HUES64 (cell line): ENCODE measurements at regions not wholly inside any gene's neighbourhood (a gene's known extent, or its start where the extent isn't known, plus 50 kb on each side); places are given as distances from the start of the nearest gene placed in this dataset.
"Not testable (repeated sequence)": the region's sequence is repeated elsewhere in the genome, so short reads cannot be mapped to it uniquely, and the experiment has no call there.

Experiments
- H3K27ac ChIP-seq: 2 replicates; pipeline ENCODE4 v1.7.0; 2013; ENCODE audit warnings: low read depth, low read length, inconsistent platforms
- H3K27me3 ChIP-seq: 2 replicates; pipeline ENCODE4 v1.6.1; 2013; ENCODE audit warnings: mild to moderate bottlenecking, low read length; ENCODE audit not compliant: insufficient read depth
- H3K36me3 ChIP-seq: 2 replicates; pipeline ENCODE4 v1.6.1; 2013; ENCODE audit warnings: mild to moderate bottlenecking, low read length; ENCODE audit not compliant: insufficient read depth
- H3K4me1 ChIP-seq: 2 replicates; pipeline ENCODE4 v1.6.1; 2013; ENCODE audit warnings: mild to moderate bottlenecking, low read length, moderate library complexity; ENCODE audit not compliant: insufficient read depth
- H3K4me3 ChIP-seq: 2 replicates; pipeline ENCODE4 v1.5.1; 2013; ENCODE audit warnings: mild to moderate bottlenecking, low read length, moderate library complexity
- H3K9ac ChIP-seq: 2 replicates; pipeline ENCODE4 v1.6.1; 2013; ENCODE audit warnings: mild to moderate bottlenecking, low read depth, low read length
- H3K9me3 ChIP-seq: 2 replicates; pipeline ENCODE4 v1.6.1; 2013; ENCODE audit warnings: low read depth, low read length; ENCODE audit not compliant: insufficient read depth
- WGBS: fragments of 150-250, 120-280 bp; methylation state at CpG from one replicate; pipeline ENCODE4 v1.1.7; 2013; ENCODE audit warnings: missing lambda C conversion rate; 5-methylcytosine and 5-hydroxymethylcytosine counted together

DNA sequence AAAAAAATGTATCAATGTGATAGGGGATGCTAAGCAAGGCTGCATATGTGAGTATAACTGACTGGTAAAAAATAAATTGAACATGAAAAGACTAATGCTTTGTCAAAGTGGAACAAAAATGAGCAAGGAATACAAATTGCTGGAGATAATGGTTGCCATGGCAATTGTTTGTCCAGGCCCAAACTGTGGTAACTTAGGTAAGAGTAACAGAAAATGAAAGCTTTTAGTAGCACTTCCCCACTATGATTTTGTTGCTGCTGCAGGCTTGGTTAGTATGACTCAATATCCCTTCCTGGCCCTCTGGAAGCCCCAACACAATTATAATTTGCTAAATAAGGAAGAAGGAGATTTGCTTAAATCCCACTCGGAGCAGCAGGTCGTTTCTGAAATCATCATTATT, 577.1 kb downstream of the DOK5 start:
- no peaks in the 10 kb centered on the region for H3K36me3 ChIP-seq
- H3K27ac ChIP-seq: no peak overlapping the region
- H3K4me3 ChIP-seq: no peak overlapping the region
- H3K4me1 ChIP-seq: no peaks in the 10 kb centered on the region
- 0 out of 2 replicates have a peak, but pooled peaks cover 2% of the 10 kb centered on the region for H3K9me3 ChIP-seq
- no peak overlapping the region for H3K9ac ChIP-seq
- WGBS: no CpG with 5 or more reads among the region's 2 CpGs
- no peaks in the 10 kb centered on the region for H3K27me3 ChIP-seq

DNA sequence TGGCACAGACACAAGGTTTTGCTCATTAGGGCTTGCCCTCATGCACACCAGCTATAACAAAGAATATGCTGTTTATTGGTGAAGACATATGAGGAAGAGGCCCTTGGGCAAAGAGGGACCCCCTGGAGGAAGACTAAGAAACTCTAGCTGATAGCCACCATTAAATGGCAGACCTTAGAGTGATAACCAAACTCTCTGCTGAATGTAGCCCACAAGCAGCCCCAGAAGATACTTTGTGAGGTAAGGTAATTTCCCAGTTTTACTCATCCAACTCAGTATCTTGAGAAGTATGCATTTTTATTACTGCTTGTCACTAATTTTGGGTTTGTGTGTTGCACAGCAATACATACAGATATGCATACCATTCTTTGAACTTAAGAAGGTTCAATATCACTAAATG, 563.3 kb downstream of the DOK5 start:
- H3K9ac ChIP-seq: no peak overlapping the region
- no peaks in the 10 kb centered on the region for H3K36me3 ChIP-seq
- no peaks in the 10 kb centered on the region for H3K27me3 ChIP-seq
- H3K27ac ChIP-seq: no peak overlapping the region
- H3K9me3 ChIP-seq: 0 out of 2 replicates have a peak, but pooled peaks cover 4% of the 10 kb centered on the region
- H3K4me1 ChIP-seq: no peaks in the 10 kb centered on the region
- no peak overlapping the region for H3K4me3 ChIP-seq

DNA sequence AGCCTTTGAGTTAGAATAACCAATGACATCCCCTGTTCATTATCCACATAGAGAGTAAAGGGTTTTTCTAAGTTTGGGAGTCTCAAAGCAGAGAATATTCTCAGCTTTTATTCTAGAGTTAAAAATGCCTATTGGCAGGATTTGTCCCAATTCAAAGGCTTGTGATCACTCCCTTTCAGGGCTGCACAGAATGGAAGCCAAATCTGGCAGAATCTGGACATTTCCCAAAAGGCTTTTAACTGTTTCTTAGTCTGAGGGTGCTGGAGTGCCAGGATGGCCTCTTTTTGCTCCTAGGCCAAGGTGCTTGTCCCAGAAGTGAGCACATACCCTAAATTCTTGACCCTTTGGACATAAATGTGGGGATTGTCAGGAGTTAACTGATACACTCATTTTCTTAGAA, 556.6 kb downstream of the DOK5 start:
- Histone ChIP-seq H3K27ac (no peak overlapping the region), H3K4me3 (no peak overlapping the region), H3K9ac (no peak overlapping the region), H3K36me3 (no peaks in the 10 kb centered on the region), H3K9me3 (0 out of 2 replicates have a peak, but pooled peaks cover 3% of the 10 kb centered on the region), H3K27me3 (no peaks in the 10 kb centered on the region), H3K4me1 (no peaks in the 10 kb centered on the region)

DNA sequence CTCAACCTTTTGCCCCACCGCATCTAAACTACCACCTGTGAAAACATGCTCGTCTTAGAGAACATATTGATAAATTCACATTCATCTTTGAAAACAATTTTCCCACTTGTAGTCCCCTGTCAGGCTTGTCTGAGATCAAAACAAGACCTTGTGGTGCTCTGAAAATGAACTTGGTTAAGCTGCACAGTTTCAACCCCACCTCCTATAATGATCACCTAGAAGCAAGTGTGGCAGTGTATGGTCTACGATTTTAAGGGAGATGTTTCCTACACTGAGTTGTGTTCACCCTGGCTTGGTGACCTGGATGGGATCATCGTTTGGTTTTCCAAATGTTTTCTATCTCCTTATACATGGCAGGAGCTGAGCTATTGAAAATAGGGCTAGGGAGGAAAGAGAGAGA, 539.4 kb downstream of the DOK5 start:
- Histone ChIP-seq H3K9ac (no peak overlapping the region), H3K4me1 (no peaks in the 10 kb centered on the region), H3K36me3 (no peaks in the 10 kb centered on the region), H3K4me3 (no peak overlapping the region), H3K9me3 (no peaks in the 10 kb centered on the region; the same call in none of the 2 replicates), H3K27ac (no peak overlapping the region), H3K27me3 (no peaks in the 10 kb centered on the region)
- WGBS: 86% methylated on average over 3 of the region's 4 CpGs

DNA sequence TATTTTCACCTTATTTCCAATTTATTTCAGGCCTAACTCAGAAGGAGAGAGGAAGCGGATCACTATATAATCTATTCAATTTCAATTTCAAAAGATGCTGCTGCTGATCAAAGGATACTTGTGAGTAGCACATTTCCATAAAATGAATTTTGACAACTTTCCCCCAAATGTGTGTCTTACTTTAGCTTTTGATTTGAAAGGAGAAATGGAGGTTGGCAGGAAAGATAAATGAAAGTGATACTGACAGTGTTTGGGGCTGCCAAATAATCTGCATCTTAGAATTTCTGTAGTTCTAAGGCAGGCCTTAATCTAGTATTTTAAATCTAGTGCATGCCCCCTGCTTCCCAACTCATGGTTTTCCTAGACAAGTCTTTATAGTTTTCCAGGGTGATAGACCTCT, 535.4 kb downstream of the DOK5 start:
- WGBS: no CpG with 5 or more reads among the region's 1 CpG
- H3K9me3 ChIP-seq: no peaks in the 10 kb centered on the region; the same call in 1 of the 2 replicates
- H3K4me1 ChIP-seq: no peaks in the 10 kb centered on the region

DNA sequence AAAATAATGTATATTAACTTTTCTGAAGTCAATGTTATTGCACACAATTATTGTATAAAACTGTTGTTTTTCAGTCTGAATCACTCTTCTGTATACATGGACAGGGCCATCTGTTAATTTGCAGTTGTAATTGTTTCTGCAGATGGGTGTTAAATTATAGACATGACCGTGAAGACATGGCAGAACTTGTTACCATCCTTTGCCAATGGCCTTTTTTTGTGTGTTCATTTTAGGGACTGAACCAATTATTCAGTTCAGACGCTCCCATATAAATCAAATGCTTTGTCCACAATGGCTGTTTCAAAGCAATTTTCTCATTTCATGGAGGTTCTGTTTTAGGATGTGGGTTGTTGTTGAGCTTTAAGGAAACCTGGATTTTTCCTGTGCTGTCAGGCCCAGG, 533.7 kb downstream of the DOK5 start:
- Histone ChIP-seq H3K36me3 (no peaks in the 10 kb centered on the region), H3K4me3 (no peak overlapping the region), H3K4me1 (no peaks in the 10 kb centered on the region), H3K27ac (no peak overlapping the region), H3K27me3 (no peaks in the 10 kb centered on the region), H3K9ac (no peak overlapping the region), H3K9me3 (no peaks in the 10 kb centered on the region; the same call in 1 of the 2 replicates)
- 86% methylated on average over 2 of the region's 2 CpGs for WGBS

More for the DNA sequence above, 535.4 kb downstream of the DOK5 start:
- Histone ChIP-seq H3K27ac (no peak overlapping the region), H3K4me3 (no peak overlapping the region), H3K9ac (no peak overlapping the region), H3K36me3 (no peaks in the 10 kb centered on the region), H3K27me3 (no peaks in the 10 kb centered on the region)

DNA sequence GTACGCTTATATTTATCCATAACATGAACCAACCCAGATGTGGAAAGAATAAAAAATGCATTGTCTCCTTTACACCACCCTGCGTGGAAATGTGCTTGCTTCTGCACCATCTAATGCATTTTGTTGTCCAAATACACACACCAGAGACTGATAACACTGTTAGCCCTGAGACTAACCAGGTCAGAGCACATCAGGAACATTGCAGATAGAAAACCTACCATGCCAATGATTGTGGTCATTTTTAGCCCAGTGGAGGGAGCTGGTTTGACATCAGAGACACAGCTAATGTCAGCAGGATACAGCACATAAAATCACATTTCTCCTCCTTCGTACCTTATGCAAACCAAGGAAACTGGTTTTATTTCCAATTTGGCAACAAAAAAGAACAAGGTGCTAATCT, 528.7 kb downstream of the DOK5 start:
- H3K4me3 ChIP-seq: no peak overlapping the region
- no peaks in the 10 kb centered on the region for H3K4me1 ChIP-seq
- 61% methylated on average over 3 of the region's 3 CpGs for WGBS
- H3K36me3 ChIP-seq: no peaks in the 10 kb centered on the region
- H3K9ac ChIP-seq: no peak overlapping the region
- H3K27me3 ChIP-seq: no peaks in the 10 kb centered on the region
- 0 out of 2 replicates have a peak, but pooled peaks cover 3% of the 10 kb centered on the region for H3K9me3 ChIP-seq
- no peak overlapping the region for H3K27ac ChIP-seq

DNA sequence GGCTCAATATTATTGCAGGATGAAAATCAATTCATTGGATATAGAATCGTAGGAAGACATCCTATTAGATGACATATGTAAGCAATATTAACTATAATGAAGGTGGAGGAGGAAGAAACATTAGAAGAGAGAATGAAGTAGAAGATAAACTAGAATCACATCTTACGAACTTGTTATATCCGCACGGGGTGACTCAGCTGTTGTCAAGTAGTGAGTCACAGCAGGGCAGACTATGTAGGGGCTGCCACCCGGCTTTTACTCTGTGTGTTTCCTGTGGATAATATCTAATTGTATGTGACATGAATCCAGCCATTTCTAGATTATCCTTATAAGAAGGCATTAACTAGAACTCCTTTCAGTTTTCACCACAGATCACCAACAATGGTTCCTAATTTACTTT, 520.2 kb downstream of the DOK5 start:
- Histone ChIP-seq H3K9ac (no peak overlapping the region), H3K4me1 (peaks cover 9% of the 10 kb centered on the region; the same call in 1 of the 2 replicates), H3K36me3 (no peaks in the 10 kb centered on the region), H3K27ac (no peak overlapping the region), H3K27me3 (no peaks in the 10 kb centered on the region), H3K9me3 (peaks cover 6% of the 10 kb centered on the region; the same call in 1 of the 2 replicates), H3K4me3 (no peak overlapping the region)
- WGBS: 67% methylated on average over 4 of the region's 5 CpGs

DNA sequence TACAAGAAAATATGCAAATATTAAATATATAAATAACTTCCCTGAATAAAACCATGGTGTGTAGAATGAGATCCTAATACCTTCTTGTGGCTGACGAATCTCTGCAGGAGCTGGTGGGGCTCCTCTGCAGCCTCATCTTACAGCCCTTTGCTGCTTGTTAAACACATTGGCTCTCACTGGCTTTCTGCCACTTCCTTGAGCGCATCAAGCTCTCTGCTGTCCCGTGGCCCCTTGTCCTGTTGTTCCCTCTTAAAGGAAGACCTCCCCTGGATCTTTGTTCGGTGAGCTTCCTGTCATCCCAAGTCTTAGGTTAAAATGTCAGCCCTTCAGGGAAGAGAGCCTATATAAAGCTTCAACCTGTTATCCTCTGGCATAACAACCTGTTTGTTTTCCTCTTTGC, 519.6 kb downstream of the DOK5 start:
- no peak overlapping the region for H3K27ac ChIP-seq
- H3K9ac ChIP-seq: no peak overlapping the region
- no peaks in the 10 kb centered on the region for H3K36me3 ChIP-seq
- no peak overlapping the region for H3K4me3 ChIP-seq
- WGBS: 71% methylated on average over 4 of the region's 4 CpGs
- H3K4me1 ChIP-seq: peaks cover 9% of the 10 kb centered on the region; the same call in 1 of the 2 replicates
- H3K27me3 ChIP-seq: no peaks in the 10 kb centered on the region
- H3K9me3 ChIP-seq: peaks cover 6% of the 10 kb centered on the region; the same call in 1 of the 2 replicates

DNA sequence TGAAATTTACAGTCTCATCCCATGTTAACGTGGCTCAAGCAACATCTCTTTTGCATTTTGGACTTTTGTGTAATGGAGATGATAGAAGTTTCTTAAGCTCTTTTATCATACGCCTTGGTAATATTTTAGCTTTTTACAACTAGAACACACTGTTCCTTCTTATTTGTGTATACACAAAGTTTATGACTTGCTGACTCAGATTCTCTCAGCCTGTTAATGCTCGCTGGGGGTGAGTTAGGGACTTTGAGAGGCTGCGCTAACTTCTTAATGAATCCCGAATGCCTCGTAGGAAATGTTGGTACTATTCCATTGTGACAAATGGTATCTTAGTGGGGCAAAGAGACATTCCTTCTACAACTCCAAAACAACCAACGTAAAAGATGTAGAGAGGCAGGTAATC, 509.7 kb downstream of the DOK5 start:
- Histone ChIP-seq H3K4me1 (no peaks in the 10 kb centered on the region; the same call in 1 of the 2 replicates), H3K4me3 (no peak overlapping the region), H3K9me3 (no peaks in the 10 kb centered on the region), H3K27me3 (no peaks in the 10 kb centered on the region), H3K27ac (no peak overlapping the region), H3K9ac (no peak overlapping the region), H3K36me3 (no peaks in the 10 kb centered on the region)
- 93% methylated on average over 4 of the region's 7 CpGs for WGBS

DNA sequence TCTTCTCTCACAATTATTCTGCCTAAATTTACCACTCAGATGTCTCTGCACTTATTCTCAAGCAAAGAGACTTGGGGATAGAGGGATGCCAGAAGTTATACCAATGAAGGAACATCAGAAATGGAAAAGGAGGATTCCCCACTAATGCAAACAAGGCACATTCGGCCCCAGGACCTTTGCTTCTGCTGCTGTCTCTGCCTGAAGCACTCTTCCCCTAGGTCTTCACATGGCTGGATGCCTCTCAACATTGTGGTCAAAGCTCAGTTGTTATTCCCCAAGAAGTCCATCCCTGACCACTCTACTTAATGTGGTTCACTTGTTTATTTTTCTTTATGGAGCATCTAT, 508.7 kb downstream of the DOK5 start:
- no peaks in the 10 kb centered on the region for H3K27me3 ChIP-seq
- 70% methylated on average over 1 of the region's 1 CpG for WGBS
- H3K9me3 ChIP-seq: no peaks in the 10 kb centered on the region
- no peak overlapping the region for H3K4me3 ChIP-seq
- no peak overlapping the region for H3K9ac ChIP-seq
- no peak overlapping the region for H3K27ac ChIP-seq
- no peaks in the 10 kb centered on the region for H3K36me3 ChIP-seq
- no peaks in the 10 kb centered on the region; the same call in 1 of the 2 replicates for H3K4me1 ChIP-seq

DNA sequence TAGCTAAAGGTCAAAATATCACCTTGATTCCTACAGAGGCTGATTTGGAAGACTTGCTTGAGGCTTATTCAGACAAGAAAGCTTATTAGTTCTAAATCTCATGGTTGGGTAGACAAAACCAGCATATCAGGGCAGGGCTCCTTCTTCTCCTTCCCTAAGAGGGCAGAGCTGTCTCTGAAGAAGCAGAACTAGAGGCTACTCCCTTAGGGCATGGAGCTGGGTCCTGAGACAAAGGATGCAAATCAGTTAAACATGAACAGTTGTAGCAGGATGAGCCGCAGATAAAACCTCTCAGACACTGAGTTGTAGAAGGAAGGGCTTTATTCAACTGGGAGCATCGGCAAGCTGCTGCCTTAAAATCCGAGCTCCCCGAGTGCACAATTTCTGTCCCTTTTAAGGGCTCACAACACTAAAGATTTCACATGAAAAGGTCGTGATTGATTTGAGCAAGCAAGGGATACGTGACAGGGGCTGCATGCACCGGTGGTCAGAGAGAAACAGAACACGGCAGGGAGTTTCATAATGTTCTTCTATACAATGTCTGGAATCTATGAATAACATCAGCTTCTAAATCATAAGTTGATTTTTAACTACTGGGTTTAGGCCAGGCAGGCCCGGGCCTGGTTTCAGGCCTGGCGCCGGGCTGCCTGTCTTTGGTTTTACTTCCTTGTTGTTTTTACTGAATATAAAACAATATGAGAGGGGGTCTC, 508.2 kb downstream of the DOK5 start:
- not testable (repeated sequence) for H3K36me3 ChIP-seq, H3K27ac ChIP-seq, H3K9me3 ChIP-seq, H3K4me1 ChIP-seq, H3K4me3 ChIP-seq, H3K9ac ChIP-seq, H3K27me3 ChIP-seq
- WGBS: 91% methylated on average over 8 of the region's 11 CpGs
